ENCODE measurements at regions not wholly inside any gene's neighbourhood (a gene's known extent, or its start where the extent isn't known, plus 50 kb on each side); places are given as distances from the start of the nearest gene placed in this dataset.

DNA sequence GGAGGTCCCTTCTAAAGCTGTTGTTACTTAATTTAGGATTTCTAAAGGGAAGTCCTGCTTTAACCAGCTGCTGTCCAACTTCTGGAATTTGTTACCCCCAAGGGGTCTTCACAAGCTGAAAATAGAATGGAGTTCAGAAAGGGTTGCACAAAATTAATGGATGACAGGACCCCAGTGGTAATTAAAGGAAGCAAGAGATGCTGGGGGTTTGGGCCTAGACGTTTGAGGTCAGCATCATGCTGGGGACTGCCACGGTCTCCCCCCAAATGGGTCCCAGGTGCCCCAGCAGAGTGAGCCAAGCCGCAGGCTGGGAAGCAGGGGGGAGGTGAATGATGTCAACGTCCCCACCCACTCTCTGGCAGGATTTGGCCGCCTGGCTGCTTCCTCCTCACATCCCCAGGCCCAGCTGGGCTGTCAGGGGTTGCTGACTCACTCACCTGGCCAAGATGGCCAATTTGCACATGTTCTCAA is 97.5 kb upstream of the ARAP3 start:
- TF ChIP-seq, protein P1, sequence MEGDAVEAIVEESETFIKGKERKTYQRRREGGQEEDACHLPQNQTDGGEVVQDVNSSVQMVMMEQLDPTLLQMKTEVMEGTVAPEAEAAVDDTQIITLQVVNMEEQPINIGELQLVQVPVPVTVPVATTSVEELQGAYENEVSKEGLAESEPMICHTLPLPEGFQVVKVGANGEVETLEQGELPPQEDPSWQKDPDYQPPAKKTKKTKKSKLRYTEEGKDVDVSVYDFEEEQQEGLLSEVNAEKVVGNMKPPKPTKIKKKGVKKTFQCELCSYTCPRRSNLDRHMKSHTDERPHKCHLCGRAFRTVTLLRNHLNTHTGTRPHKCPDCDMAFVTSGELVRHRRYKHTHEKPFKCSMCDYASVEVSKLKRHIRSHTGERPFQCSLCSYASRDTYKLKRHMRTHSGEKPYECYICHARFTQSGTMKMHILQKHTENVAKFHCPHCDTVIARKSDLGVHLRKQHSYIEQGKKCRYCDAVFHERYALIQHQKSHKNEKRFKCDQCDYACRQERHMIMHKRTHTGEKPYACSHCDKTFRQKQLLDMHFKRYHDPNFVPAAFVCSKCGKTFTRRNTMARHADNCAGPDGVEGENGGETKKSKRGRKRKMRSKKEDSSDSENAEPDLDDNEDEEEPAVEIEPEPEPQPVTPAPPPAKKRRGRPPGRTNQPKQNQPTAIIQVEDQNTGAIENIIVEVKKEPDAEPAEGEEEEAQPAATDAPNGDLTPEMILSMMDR (IDR thresholded peaks at IDR 0.05): no peak
- TF ChIP-seq EP300 (IDR thresholded peaks at IDR 0.05): no peak
- TF ChIP-seq POLR2A (IDR thresholded peaks at IDR 0.05): no peak

Measured in tibial nerve (tissue), 4 donors.